NB4 (cell line): ENCODE measurements at regions not wholly inside any gene's neighbourhood (a gene's known extent, or its start where the extent isn't known, plus 50 kb on each side); places are given as distances from the start of the nearest gene placed in this dataset.

ENCODE experiments used
- CTCF ChIP-seq: IDR thresholded peaks from one replicate; pipeline ENCODE4 v1.5.1; 2012; ENCODE audit warnings: low read depth, low read length
- POLR2A ChIP-seq: IDR thresholded peaks from 2 replicates; pipeline ENCODE4 v1.6.1; 2011; ENCODE audit warnings: mild to moderate bottlenecking; ENCODE audit not compliant: insufficient read length; ENCODE audit errors: extremely low read depth

GRCh38 chr9:18124760-18125159, 349.2 kb upstream of the ADAMTSL1 start:
- TF ChIP-seq CTCF (no peak), POLR2A (no peak)
